Neural cell (in vitro differentiated cells): ENCODE measurements at regions not wholly inside any gene's neighbourhood (a gene's known extent, or its start where the extent isn't known, plus 50 kb on each side); places are given as distances from the start of the nearest gene placed in this dataset.

Experiments
- EP300 ChIP-seq: fragments of 450-650 bp; conservative IDR thresholded peaks from 2 replicates; pipeline ENCODE4 v1.6.1; 2014; ENCODE audit warnings: antibody characterized with exemption, mild to moderate bottlenecking, moderate library complexity; ENCODE audit not compliant: poor library complexity, severe bottlenecking
- EZH2 ChIP-seq: fragments of 200-600, 300-800 bp; shearing (Covaris generic), sonication (generic); IDR thresholded peaks from 2 replicates; pipeline ENCODE4 v1.6.1; 2014; ENCODE audit warnings: antibody characterized with exemption, low read length, borderline replicate concordance, mild to moderate bottlenecking; ENCODE audit not compliant: insufficient read depth, poor library complexity, severe bottlenecking
- MXI1 ChIP-seq: fragments of 450-650 bp; conservative IDR thresholded peaks from 2 replicates; pipeline ENCODE4 v1.6.1; 2014; ENCODE audit warnings: antibody characterized with exemption, mild to moderate bottlenecking; ENCODE audit not compliant: poor library complexity, severe bottlenecking
- POLR2AphosphoS5 ChIP-seq: IDR thresholded peaks from 2 replicates; pipeline ENCODE4 v1.6.1; 2012
- RAD21 ChIP-seq: fragments of 450-650 bp; conservative IDR thresholded peaks from 2 replicates; pipeline ENCODE4 v1.6.1; 2014; ENCODE audit warnings: antibody characterized with exemption, mild to moderate bottlenecking, moderate library complexity
- TF ChIP-seq, protein P1 (sequence below): fragments of 450-650 bp; IDR thresholded peaks from 2 replicates; pipeline ENCODE4 v1.5.1; 2014; ENCODE audit warnings: antibody characterized with exemption, mild to moderate bottlenecking, moderate library complexity; ENCODE audit not compliant: poor library complexity, severe bottlenecking

DNA sequence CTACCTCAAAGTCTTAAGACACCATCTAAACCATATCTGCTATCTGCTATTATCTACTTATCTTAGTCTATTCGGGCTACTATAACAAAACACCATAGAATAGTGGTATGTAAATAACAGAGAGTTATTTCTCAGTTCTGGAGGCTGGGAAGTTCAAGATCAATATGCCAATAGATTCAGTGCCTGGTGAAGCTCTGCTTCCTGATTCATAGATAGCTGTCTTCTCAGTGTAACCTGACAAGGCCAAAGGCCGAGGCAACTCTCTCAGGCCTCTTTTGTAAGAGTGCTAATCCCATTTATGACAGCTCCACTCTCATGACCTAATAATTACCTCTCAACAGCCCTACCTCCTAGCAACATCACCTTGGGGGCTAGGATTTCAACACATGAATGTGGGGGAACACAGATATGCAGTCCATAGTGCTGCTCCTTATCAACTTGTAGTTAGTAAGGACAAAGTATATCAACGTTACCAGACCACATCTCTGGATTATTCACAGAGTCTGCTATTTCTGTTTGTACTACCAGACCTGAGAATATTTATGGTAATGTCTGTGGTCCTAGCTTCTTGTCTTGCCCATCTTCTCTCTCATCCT is 297.8 kb downstream of the FOXG1 start:
- no peak for TF ChIP-seq RAD21
- TF ChIP-seq EZH2, result no peak
- TF ChIP-seq, protein P1, sequence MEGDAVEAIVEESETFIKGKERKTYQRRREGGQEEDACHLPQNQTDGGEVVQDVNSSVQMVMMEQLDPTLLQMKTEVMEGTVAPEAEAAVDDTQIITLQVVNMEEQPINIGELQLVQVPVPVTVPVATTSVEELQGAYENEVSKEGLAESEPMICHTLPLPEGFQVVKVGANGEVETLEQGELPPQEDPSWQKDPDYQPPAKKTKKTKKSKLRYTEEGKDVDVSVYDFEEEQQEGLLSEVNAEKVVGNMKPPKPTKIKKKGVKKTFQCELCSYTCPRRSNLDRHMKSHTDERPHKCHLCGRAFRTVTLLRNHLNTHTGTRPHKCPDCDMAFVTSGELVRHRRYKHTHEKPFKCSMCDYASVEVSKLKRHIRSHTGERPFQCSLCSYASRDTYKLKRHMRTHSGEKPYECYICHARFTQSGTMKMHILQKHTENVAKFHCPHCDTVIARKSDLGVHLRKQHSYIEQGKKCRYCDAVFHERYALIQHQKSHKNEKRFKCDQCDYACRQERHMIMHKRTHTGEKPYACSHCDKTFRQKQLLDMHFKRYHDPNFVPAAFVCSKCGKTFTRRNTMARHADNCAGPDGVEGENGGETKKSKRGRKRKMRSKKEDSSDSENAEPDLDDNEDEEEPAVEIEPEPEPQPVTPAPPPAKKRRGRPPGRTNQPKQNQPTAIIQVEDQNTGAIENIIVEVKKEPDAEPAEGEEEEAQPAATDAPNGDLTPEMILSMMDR, result no peak
- TF ChIP-seq POLR2AphosphoS5, result no peak
- TF ChIP-seq MXI1, result no peak
- TF ChIP-seq EP300, result no peak
